Mucosa of descending colon (tissue), 3 donors: ENCODE measurements at regions not wholly inside any gene's neighbourhood (a gene's known extent, or its start where the extent isn't known, plus 50 kb on each side); places are given as distances from the start of the nearest gene placed in this dataset.

Source experiments
- ATAC-seq: fragments of 200-7000 bp; cut with Tn5 transposase; one replicate; pipeline ENCODE4 v1.9.1; 2020; ENCODE audit warnings: mild to moderate bottlenecking, moderate library complexity
- DNase-seq, 3 donors: peaks; one replicate each; pipeline ENCODE4 v3.0.0-alpha.2; 2020
- H3K36me3 ChIP-seq: fragments of 200-600 bp; one replicate; pipeline ENCODE4 v1.8.0; 2021; ENCODE audit warnings: low read depth, mild to moderate bottlenecking
- H3K4me1 ChIP-seq: fragments of 200-600 bp; one replicate; pipeline ENCODE4 v1.8.0; 2021; ENCODE audit warnings: low read depth, mild to moderate bottlenecking
- H3K4me3 ChIP-seq: fragments of 200-600 bp; one replicate; pipeline ENCODE4 v1.8.0; 2021; ENCODE audit warnings: mild to moderate bottlenecking
- H3K9me3 ChIP-seq: fragments of 200-600 bp; one replicate; pipeline ENCODE4 v1.8.0; 2021; ENCODE audit warnings: mild to moderate bottlenecking
- intact Hi-C, 2 donors: fragments of 100-400 bp; cut with DNase I in 1 of 2; cut with micrococcal nuclease in 1 of 2; formaldehyde crosslinking; loops; one replicate each; pipeline versions ENCODE4 v1.11.0 to v1.11.1; 2022; cut with DNase I, micrococcal nuclease
- TF ChIP-seq, protein P1 (sequence below): fragments of 200-600 bp; IDR thresholded peaks from one replicate; pipeline ENCODE4 v1.8.0; 2022; ENCODE audit warnings: antibody characterized with exemption, mild to moderate bottlenecking
- donor health status: DM: no; HTN: no; CAD: no; lungs with moderate emphysema.
- donor health status: DM: no; HTN: no; CAD: no.
- donor health status: DM: no; HTN: yes; CAD: no.

DNA sequence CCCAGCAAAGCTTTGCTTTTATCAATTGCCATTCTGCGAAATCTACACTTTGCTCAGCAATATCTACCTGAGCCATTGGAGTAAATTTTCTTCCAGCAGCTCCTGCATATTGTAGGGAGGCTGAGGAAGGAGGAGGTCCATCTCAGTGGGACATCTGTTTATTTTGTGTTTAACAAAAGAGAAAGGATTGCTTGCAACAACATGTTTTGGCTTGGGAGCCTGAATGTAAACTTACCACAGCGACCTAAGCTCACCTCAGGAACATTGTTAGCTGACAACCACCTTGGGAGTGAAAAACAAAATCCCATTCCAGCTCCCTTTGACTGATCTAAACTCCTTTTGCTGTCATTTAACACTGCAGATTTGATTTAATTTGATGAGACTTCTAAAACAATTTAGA lies 356.1 kb downstream of the SS18 start:
- intact Hi-C loops, result no loop called here
- no peak for DNase-seq
- Histone ChIP-seq H3K9me3 (no peaks in the 10 kb centered on the region), H3K4me1 (no peaks in the 10 kb centered on the region), H3K4me3 (no peak overlapping the region), H3K36me3 (no peaks in the 10 kb centered on the region)
- no peak for ATAC-seq
- TF ChIP-seq, protein P1, sequence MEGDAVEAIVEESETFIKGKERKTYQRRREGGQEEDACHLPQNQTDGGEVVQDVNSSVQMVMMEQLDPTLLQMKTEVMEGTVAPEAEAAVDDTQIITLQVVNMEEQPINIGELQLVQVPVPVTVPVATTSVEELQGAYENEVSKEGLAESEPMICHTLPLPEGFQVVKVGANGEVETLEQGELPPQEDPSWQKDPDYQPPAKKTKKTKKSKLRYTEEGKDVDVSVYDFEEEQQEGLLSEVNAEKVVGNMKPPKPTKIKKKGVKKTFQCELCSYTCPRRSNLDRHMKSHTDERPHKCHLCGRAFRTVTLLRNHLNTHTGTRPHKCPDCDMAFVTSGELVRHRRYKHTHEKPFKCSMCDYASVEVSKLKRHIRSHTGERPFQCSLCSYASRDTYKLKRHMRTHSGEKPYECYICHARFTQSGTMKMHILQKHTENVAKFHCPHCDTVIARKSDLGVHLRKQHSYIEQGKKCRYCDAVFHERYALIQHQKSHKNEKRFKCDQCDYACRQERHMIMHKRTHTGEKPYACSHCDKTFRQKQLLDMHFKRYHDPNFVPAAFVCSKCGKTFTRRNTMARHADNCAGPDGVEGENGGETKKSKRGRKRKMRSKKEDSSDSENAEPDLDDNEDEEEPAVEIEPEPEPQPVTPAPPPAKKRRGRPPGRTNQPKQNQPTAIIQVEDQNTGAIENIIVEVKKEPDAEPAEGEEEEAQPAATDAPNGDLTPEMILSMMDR, result no peak

DNA sequence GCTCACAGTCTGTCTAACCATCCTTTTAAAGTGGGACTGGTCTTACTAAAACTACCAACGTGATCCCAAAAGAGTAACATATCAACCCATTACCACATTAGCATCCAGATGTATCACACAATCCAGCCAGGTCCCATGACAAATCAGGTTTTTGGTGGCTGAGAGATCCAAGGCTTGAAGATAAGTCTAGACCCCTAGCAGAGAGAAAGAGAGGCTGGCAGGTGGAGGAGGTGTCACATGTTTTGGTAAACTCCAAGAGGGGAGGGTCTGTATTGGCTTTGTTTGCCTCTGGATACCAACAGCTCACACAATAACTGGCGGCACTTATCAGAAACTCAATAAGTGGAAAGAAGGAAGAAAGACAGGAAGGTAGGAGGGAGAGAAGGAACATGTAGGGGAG lies 357.6 kb downstream of the SS18 start:
- DNase-seq, result no peak
- H3K9me3 ChIP-seq, result no peaks in the 10 kb centered on the region
- no peaks in the 10 kb centered on the region for H3K36me3 ChIP-seq
- intact Hi-C loops, result no loop called here
- H3K4me3 ChIP-seq, result no peak overlapping the region
- H3K4me1 ChIP-seq, result no peaks in the 10 kb centered on the region
- no peak for ATAC-seq
- TF ChIP-seq, protein P1, result no peak

DNA sequence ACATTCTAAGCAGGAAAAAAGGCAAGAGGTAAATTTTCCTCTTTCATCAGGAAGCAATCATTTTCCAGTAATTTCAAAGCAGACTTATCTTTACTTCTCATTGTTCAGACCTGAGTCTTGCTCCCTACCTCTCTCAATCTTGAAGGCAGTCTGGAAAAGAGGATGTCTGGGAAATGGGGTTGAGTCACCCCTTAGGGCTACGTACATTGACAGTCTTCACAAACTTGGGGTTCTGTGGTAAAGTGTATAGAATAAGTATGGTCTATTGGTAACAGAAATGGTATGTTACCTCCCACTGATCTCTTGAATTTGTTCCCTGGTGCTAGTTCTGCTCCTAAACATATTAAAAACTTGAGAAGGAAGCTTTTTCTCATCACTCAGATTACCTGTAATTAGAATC lies 361.3 kb downstream of the SS18 start:
- Histone ChIP-seq H3K4me1 (no peaks in the 10 kb centered on the region), H3K36me3 (no peaks in the 10 kb centered on the region), H3K4me3 (no peak overlapping the region), H3K9me3 (no peaks in the 10 kb centered on the region)
- ATAC-seq (no peak), DNase-seq (no peak)
- intact Hi-C loops, result no loop called here
- TF ChIP-seq, protein P1, result no peak

DNA sequence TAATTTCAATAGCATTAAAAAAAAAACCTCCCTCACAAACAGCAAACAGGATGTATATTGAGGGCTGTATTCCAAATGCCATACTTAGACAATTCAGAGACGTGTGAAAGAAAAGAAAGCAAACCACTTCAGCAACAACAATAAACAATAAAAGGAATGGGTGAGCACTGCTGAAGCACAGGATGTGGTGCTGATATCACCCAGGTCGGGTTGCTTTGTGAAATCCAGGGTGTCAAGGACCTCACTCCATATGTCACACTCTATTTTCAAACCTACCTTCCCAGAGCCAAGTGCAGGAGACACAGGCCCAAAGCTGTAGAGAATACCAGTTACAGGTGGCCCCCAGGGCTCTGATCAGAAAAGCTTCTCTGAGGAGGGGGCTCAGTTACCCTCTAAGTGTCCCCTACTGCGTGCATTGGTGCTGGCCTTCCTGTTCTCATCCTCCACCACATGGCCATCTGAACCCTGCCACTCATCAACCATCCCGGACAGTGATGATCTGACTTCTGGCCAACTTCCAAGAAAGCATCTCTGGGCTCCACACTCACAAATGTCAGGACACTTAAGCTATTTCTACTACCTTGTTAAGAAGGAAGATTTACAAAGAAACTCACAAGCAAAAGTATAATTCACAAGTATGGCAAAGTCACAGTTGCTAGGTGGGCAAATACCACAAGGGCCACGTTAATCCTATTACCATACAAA lies 363.0 kb downstream of the SS18 start:
- no peak for DNase-seq
- no peak overlapping the region for H3K4me3 ChIP-seq
- H3K36me3 ChIP-seq, result no peaks in the 10 kb centered on the region
- ATAC-seq, result no peak
- TF ChIP-seq, protein P1, result no peak
- intact Hi-C loops, result no loop called here
- H3K4me1 ChIP-seq, result no peaks in the 10 kb centered on the region
- no peaks in the 10 kb centered on the region for H3K9me3 ChIP-seq

DNA sequence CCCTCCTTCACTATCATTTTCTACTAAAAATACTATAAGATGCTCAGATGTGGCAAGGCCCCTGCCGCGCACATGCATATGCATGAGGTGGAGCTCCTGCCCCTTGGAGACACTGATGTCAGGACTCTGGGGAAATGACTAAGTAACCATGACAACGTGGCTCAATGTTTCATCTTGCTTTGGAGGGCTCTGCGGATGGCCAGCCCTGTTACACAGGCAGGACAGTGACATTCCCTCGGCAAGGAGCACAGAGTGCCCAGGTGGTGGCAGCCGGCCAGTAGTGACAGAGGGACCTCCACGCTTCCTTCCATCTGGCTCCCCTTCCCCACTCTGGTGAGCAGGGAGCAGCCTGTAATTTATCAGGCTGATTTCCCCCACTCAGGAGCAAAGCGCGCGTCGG lies 364.1 kb downstream of the SS18 start:
- intact Hi-C loops, result no loop called here
- no peak for DNase-seq
- ATAC-seq, result no peak
- Histone ChIP-seq H3K4me1 (no peaks in the 10 kb centered on the region), H3K36me3 (no peaks in the 10 kb centered on the region), H3K9me3 (no peaks in the 10 kb centered on the region), H3K4me3 (no peak overlapping the region)
- TF ChIP-seq, protein P1, result no peak

DNA sequence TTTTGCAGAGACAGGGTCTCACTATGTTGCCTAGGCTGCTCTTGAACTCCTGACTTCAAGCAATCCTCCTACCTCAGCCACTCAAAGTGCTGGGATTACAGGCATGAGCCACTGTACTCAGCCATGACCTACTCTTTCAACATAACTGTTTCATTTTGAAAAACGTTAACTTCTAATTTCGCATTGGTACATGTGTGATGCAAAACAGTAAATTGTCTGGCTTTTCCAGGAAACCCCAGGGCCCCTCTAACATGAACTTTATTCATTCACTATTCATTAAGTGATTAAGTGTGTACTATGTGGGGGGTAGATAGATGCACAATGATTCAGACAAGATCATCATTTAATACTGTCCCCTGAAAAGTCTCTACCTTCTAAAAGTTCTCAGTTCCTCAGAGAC lies 364.9 kb downstream of the SS18 start:
- TF ChIP-seq, protein P1, result no peak
- no peak for DNase-seq
- intact Hi-C loops, result no loop called here
- Histone ChIP-seq H3K36me3 (no peaks in the 10 kb centered on the region), H3K4me1 (no peaks in the 10 kb centered on the region), H3K9me3 (no peaks in the 10 kb centered on the region), H3K4me3 (no peak overlapping the region)
- no peak for ATAC-seq
